HG03108 (cell line): ENCODE measurements at regions not wholly inside any gene's neighbourhood (a gene's known extent, or its start where the extent isn't known, plus 50 kb on each side); places are given as distances from the start of the nearest gene placed in this dataset.
"Not testable (repeated sequence)": the region's sequence is repeated elsewhere in the genome, so short reads cannot be mapped to it uniquely, and the experiment has no call there.

Experiments used
- ATAC-seq: cut with Tn5 transposase; IDR thresholded peaks from one replicate; pipeline ENCODE4 v1.9.1; 2021; ENCODE audit warnings: moderate library complexity; ENCODE audit not compliant: unreplicated experiment

DNA sequence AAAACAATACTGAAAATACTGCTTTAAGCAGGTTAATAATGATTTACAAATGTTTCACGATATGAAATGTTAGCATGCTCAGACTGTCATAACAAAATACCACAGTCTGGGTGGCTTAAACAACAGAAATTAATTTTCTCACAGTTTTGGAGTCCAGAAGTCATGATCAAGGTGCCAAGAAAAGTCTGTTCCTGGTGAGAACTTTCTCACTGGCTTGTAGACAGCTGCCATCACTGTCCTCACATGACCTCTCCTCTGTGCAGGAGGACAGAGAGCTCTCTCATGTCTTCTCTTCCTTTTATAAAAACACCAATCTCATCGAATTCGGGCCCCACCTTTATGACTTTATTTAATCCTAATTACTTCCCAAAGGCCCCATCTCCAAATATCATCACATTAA is 426.7 kb downstream of the KLHL13 start:
- no peak for ATAC-seq

DNA sequence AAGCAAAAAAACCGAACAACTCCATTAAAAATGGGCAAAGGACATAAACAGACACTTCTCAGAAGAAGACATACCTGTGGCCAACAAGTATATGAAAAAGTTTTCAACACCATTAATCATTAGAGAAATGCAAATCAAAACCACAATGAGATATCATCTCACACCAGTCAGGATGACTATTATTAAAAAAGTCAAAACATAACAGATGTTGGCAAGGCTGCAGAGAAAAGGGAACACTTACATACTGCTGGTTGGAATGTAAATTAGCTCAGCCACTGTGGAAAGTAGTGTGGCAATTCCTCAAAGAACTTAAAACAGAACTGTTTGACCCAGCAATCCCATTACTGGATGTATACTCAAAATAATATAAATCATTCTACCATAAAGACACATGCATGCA is 436.3 kb downstream of the KLHL13 start:
- ATAC-seq, result no peak

DNA sequence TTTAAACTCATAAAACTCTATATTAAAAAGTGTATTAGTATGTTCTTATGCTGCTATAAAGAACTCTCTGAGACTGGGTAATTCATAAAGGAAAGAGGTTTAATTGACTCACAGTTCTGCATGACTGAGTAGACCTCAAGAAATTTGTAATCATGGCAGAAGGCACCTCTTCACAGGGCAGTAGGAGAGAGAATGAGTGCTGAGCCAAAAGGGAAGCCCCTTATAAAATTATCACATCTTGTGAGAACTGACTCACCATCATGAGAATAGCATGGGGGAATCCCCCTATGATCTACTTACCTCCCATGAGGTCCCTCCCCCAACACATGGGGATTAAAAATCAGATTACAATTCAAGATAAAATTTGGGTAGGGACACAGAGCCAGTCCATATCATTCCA is 463.2 kb downstream of the KLHL13 start:
- ATAC-seq, result no peak

DNA sequence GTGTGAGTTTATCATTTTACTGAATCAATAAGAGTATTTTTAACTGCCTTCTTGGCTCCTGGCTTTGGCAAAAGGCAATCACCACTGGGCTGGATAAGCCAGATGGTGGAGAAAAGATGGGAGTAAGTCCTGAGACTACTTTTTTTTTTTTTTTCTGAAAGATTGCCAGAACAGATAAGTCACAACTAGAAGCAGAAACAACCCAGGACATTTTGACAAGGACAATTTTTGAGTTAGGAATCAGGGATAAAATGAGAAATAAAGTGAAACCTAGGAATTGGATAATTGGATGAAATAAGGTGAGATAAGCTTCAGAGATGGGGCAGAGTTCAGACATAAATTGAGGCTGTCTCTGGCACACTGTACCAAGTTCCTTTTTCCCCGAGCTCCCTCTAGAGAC is 471.0 kb downstream of the KLHL13 start:
- no peak for ATAC-seq

DNA sequence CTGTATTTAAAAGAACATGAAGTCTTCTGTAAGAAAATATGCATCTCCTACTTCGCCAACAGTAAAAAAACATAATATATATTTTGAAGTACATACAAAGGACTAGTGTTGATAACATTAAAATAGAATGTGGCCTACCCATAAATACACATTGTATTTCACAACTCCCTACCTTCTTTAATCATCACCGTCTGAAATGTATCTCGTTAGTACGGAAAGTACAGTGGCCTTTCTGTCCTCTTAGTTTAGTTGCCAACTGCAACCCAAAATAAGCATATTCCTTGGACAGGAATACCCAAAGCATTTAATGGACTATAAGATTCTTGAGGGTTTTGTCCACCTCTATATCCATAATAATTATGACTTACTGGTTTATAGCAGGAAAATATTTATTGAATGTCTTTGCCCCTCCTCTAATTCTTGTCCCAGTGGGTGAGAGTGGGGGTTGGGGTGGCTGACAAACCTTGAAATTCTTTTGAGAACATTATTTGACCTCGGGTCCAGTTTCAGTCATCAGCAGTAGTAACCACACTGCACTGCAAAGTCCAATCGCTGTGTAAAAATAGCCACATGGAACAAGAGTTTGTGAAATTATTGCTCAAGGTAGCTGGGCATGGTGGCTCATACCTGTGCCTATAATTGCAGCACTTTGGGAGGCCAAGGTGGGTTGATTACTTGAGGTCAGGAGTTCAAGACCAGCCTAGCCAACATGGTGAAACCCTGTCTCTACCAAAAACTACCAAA is 474.5 kb downstream of the KLHL13 start:
- no peak for ATAC-seq

DNA sequence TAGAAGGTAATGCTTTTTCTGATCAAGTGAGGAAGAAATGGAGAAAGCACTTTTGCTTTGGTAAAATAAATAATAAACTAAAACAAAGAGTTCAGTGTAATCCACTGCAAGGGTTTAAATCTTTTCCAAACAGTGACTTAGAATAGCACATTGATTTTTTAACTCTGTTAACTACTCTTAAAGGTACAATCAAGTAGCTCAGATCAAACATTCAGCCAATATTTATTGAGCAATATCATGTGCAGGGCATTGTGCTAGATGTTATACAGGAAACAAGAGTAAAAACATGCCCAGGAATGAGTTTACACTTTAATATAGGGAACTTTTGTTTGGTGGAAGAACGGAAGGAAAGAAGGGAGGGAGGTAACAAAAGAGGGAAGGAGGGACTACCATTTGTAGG is 479.8 kb downstream of the KLHL13 start:
- no peak for ATAC-seq

DNA sequence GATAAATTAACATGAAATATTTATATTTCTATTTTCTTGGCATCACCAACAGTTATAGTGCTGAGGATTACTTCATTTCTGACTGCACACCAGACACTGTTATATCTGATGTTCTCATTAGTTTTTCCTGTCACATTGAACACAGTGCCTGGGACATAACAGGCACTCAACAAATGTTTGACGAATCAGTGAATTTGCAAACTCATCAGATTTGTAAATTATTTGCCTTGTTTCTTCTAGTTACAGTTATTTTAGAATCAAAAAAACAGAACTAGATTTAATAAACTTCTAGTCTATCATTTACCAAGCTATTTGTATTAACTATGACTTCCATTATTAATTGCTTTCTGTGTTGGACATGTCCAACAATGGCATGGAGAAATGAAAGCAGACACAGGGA is 483.3 kb downstream of the KLHL13 start:
- no peak for ATAC-seq

DNA sequence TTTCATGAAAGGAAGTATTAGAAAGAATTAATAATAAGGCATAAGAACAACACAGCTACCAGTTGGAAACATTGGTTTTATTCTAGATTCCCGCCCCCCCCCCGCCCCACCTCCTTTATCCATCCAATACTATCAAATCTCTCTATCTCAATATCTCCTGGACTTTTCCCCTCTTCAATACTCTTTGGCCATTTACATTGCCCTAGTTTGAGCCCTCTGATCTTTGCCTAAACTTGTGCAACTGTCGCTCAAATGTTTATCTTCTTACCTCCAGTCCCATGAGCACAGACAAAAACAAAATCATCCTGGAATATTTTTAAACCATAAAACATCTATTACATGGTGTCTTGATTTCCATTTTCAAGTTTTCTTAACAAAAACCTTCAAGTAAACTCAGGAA is 488.2 kb downstream of the KLHL13 start:
- no peak for ATAC-seq

DNA sequence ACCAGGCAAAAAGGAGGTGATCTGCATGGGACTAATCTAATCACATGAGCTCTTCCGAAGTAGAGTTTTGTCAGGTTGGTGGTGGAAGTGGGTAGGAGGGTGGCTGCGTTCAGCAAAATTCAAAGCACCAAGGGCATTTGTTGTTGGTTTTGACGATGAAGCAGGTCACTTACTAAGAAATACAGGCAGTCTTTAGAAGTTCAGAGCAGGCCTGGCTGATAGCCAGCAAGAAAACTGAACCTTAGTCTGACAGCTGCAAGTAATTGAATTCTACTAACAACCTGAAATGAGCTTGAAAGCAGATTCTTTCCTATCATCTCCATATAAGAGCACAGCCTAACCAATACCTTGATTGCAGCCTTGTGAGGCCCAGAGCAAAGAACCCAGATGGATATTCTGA is 505.8 kb downstream of the KLHL13 start:
- no peak for ATAC-seq

DNA sequence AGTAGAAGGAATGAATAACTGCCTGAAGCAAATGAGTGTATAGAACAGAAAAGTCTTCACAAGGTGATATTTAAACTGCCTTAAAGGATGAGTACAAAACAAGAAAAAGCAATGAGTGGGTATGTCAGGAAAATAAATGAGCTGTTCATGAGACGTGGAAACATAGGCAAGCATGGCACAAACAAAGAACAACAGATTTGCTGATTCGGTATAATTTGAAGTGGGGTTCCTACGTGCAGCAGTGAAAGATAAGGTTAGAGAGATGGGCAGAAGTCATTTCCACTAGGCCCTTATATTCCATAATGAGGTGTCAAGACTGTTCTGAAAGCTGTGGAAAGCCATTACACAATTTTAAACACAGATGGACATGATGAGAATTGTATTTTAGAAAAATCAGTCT is 506.6 kb downstream of the KLHL13 start:
- no peak for ATAC-seq

DNA sequence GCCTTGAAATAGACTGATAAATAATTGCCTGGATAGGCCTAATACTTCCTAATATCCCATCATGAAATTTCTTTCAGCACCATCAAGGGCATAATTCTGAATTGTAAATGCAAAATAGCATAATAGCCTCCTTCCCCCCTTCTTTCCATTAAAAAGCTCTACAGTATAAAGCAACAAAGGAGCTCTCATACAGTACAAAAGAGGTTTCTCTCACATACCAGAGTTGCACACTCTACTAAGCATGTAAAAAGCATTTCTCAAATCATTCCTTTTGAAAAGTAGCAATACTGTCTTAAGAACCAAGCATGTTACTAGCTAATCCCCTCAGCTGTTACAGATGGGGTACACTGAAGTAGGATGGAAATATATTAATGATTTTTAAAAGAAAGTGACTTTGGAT is 509.0 kb downstream of the KLHL13 start:
- no peak for ATAC-seq

DNA sequence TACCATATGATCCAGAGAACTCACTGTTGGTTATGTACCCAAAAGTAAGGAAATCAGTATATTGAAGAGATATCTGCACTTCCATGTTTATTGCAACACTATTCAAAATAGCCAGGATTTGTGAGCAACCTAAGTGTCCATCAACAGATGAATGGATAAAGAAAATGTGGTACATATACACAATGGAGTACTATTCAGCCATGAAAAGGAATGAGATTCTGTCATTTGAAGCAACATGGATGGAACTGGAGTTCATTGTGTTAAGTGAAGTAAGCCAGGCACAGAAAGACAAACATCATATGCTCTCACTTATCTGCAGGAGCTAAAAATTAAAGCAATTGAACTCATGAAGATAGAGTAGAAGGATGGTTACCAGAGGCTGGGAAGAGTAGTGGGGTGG is 510.5 kb downstream of the KLHL13 start:
- not testable (repeated sequence) for ATAC-seq

DNA sequence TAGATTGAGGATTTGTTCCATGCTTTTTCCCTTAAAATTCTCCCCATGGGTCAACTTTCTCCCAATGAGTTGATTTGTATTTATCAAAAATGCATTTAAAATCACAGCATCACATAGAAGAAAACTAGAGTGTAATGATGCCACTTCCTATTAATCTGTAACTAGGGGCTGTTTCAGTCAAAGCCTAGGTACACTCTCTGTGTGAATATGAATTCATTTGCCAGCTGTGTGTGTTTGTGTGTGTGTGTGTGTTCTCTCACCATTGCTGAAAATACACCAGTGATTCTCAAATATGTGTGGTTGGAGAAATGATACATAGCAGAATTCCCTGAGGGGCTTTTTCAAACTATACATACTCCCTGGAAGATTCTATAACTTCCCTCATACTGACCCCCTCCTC is 546.5 kb downstream of the KLHL13 start:
- ATAC-seq, result no peak

DNA sequence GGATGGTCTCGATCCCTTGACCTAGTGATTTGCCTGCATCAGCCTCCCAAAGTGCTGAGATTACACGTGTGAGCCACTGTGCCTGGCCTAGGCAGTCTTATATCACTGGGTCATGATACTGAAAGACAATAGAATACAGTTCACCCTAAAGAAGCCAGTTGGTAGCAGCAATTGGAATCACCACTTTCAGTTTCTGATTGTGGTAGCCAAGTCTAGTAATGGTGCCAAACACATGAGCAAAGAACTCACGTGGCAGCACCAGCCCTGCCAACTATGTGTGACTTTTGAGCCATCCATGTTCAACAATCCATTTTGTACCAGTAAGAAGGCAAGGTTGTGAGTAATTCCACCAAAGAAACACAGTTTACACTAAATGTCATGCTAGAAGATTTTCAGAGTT is 548.4 kb downstream of the KLHL13 start:
- no peak for ATAC-seq

DNA sequence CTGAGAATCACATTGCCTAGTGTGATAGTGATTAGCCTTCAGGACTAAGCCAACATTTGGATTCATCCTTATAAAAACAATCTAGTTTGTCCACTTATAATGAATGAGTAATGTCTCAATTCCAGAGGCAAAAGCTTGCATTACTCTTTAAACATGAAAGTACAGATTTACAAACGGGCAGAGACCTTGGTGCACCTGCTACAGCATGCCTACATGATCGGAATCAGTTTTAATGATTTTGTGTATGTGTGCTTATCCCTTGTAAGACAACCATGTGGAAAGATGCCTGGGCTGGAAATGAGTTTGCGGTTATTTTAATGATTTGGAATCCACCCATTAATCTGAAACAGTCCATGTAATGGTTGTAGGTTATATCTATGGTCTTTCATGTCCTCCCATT is 572.7 kb downstream of the KLHL13 start:
- no peak for ATAC-seq

DNA sequence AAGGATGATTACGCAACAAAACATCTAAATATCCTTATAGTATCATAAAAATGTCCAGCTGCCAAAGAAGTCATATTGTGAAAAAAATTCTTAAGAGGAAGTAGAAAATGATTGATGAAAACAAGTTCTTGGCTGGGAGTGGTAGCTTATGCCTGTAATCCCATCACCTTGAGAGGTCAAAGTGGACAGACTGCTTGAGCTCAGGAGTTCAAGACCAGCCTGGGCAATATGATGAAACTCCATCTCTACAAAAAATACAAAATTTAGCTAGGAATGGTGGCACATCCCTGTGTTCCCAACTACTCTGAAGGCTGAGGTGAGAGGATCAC is 577.6 kb downstream of the KLHL13 start:
- no peak for ATAC-seq

DNA sequence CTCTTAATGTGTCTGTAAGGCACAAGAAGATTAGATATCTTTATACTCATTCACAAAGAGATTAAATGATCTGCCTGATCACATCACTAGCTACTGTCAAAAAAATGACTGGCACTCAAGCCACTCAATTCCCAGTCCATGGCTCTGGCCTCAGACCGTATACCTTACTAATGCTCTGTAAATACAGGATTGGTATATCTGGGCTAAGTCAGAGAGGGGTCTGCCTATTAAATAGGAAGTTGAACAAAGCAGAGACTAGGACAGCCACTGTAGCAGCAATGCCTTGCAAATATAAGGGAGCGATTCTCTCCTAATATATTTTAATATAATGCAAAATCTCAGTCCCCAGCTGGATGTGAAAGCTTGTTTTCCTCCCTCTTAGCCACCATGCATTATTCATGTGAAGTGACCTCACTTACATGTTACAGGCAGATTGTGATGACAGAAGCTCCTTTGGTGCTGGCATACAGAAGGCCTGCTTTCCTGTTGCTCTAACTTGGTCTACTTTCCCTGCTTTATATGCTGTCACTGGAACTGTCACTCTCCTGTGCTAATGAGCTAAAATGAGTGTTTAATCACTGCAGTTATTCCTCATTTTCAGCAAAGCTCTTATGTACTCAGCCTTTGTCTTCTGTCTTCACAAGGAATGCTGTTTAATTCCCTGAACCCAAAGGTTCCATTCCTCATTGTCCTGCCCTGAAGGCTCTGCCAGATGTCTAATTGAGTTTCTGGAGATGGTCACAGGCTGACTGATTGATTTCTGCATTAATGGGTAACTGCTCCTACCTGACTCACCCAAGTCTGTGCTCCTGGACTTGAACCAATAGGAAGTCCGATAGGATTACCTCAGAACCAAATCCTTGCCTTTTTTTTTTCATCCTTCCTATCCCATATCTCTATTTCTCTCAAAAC is 578.2 kb downstream of the KLHL13 start:
- no peak for ATAC-seq

DNA sequence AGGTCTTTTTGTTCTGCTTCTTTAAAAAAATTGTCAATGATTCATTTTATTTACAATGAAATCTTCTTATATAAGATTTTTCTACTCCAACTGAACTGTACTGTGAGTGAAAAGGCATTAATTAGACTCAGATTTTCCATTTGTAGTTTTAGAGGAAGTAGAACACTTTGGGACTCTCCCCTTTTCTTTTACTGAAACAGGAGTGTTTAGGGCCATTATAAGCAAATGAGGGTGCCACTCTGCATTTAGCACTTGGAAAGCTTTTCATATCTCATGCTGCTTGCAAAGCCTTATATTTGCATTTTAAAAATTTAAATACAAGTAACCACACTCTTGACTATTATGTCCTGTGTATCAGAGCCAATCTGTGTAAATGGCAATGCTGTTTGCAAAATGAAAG is 584.3 kb downstream of the KLHL13 start:
- no peak for ATAC-seq

DNA sequence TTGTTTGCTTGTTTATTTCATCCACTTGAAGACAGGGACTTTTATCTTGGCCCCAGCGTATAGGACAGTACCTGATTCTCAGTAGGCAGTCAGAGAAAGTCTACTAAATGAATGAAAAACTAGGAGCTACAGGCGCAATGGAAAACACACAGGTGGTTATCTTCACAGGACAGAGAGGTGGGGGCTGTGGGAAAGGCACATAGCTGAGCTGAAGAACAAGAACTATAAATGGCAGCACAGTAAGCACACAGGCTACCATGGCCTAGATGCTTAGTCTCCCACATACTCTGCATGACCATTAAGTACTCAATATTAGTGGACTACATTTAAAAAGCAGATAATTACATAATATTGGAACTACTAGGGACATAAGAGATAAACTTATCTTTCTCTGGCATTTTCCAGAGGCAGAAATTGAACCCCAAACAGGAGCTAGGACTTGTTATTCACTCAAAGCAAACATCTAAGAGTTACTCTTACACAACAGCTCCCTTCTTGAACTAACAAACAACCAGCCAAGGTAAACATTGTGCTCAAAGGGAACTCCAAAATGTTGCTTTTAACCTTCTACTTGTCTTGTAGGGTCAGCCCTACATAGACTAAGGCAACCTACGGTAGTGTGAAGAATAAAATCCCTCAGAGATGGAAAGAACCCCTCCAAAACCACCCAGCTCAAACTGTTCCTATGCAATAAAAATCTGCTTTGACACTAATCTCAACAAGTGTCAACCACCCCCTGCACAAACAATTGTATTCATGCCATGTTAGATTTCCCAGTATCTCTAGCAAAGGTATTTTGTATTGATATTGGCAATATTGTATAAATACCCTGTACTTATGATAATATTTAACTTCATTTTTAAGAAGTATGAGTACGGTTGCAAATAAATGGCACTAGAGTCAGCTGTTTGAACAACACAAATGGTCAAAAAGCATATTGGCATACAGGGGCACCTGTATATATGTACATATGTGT is 593.6 kb downstream of the KLHL13 start:
- no peak for ATAC-seq

DNA sequence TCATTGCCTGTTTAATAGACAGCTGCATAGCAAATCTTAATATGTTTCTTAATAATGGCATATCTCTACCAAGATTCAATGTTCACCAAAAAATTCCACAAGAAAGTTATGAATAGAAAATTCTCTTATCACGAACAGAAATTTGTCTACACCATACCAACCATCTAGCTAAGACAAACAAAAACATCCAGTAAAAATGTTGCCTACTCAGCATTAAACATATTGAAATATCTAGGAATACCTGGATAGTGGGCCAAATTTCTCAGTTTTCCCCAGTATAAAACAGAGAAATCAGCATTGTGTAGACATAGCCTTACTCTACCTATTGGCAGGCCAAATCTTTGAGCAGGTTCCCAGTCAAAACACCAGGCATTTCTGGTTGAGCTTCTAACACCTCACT is 598.6 kb downstream of the KLHL13 start:
- no peak for ATAC-seq

DNA sequence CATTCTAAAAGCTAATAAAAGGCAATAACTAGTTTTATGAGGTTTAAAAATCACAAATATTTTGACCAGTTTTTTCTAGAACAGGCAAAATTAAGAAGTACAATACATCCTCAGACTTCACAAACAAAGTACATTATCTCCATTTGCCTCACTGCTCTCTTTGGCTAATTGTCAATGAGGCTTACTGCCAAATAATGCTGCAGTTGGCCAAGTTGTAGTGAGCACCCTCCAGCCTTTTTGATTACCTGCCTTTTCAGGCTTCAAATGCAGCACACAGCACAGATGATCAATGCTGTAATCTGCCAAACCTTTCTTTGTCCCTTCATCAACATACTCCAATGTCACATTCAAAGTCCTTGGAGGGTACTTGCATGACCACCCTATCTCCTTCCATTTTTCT is 605.2 kb downstream of the KLHL13 start:
- ATAC-seq, result no peak
